HEK293T (cell line): ENCODE measurements at regions not wholly inside any gene's neighbourhood (a gene's known extent, or its start where the extent isn't known, plus 50 kb on each side); places are given as distances from the start of the nearest gene placed in this dataset.

Source experiments
- CTCF ChIA-PET: fragments of 350-600 bp; formaldehyde crosslinking; extraction: SDS; loops from one replicate; lab custom pipeline; 2021; ENCODE audit warnings: antibody characterized with exemption, inconsistent platforms; lab: Yijun Ruan, JAX
- POLR2A ChIA-PET: fragments of 350-600 bp; formaldehyde crosslinking; extraction: SDS; loops from one replicate; lab custom pipeline; 2020; ENCODE audit warnings: antibody characterized with exemption, inconsistent platforms; lab: Yijun Ruan, JAX
- DNase-seq: peaks from one replicate; pipeline ENCODE4 v3.0.0; 2012; ENCODE audit warnings: mixed read lengths; ENCODE audit errors: extremely low spot score
- ARNT ChIP-seq: fragments of 450-650 bp; IDR thresholded peaks from 2 replicates; pipeline ENCODE4 v1.6.1; 2017; ENCODE audit warnings: mild to moderate bottlenecking
- BHLHE40 ChIP-seq: fragments of 450-650 bp; IDR thresholded peaks from 2 replicates; pipeline ENCODE4 v1.6.1; 2016; ENCODE audit warnings: mild to moderate bottlenecking, moderate library complexity, borderline replicate concordance
- CTBP1 ChIP-seq: fragments of 450-650 bp; IDR thresholded peaks from 2 replicates; pipeline ENCODE4 v1.6.1; 2016; ENCODE audit warnings: borderline replicate concordance
- ELF4 ChIP-seq: fragments of 450-650 bp; IDR thresholded peaks from 2 replicates; pipeline ENCODE4 v1.6.1; 2017; ENCODE audit warnings: antibody characterized with exemption
- FOXA1 ChIP-seq: fragments of 450-650 bp; IDR thresholded peaks from 2 replicates; pipeline ENCODE4 v1.6.1; 2016; ENCODE audit warnings: mild to moderate bottlenecking
- FOXK2 ChIP-seq: fragments of 450-650 bp; IDR thresholded peaks from 2 replicates; pipeline ENCODE4 v1.6.1; 2016; ENCODE audit warnings: mild to moderate bottlenecking
- FOXM1 ChIP-seq: fragments of 450-650 bp; IDR thresholded peaks from 2 replicates; pipeline ENCODE4 v1.6.1; 2017; ENCODE audit warnings: mild to moderate bottlenecking, borderline replicate concordance
- HDGF ChIP-seq: fragments of 450-650 bp; IDR thresholded peaks from 2 replicates; pipeline ENCODE4 v1.6.1; 2017; ENCODE audit warnings: antibody characterized with exemption, borderline replicate concordance
- L3MBTL2 ChIP-seq: fragments of 450-650 bp; conservative IDR thresholded peaks from 2 replicates; pipeline ENCODE4 v1.6.1; 2016; ENCODE audit warnings: mild to moderate bottlenecking
- LEF1 ChIP-seq: fragments of 450-650 bp; IDR thresholded peaks from 2 replicates; pipeline ENCODE4 v1.6.1; 2017; ENCODE audit warnings: mild to moderate bottlenecking, borderline replicate concordance
- NFRKB ChIP-seq: fragments of 450-650 bp; IDR thresholded peaks from 2 replicates; pipeline ENCODE4 v1.6.1; 2016; ENCODE audit warnings: mild to moderate bottlenecking, moderate library complexity
- SP1 ChIP-seq: fragments of 450-650 bp; IDR thresholded peaks from 2 replicates; pipeline ENCODE4 v1.6.1; 2017
- SUZ12 ChIP-seq: fragments of 450-650 bp; IDR thresholded peaks from 2 replicates; pipeline ENCODE4 v1.6.1; 2016; ENCODE audit warnings: mild to moderate bottlenecking
- TARDBP ChIP-seq: fragments of 450-650 bp; IDR thresholded peaks from 2 replicates; pipeline ENCODE4 v1.6.1; 2016
- ZNF384 ChIP-seq: fragments of 450-650 bp; IDR thresholded peaks from 2 replicates; pipeline ENCODE4 v1.6.1; 2016
- TF ChIP-seq, protein P1 (sequence below): fragments of 450-650 bp; IDR thresholded peaks from 2 replicates; pipeline ENCODE4 v1.6.1; 2016

GRCh38 chr2:5974477-5974876 lies 282.3 kb downstream of the SOX11 start:
- ChIA-PET CTCF (no interaction called here), POLR2A (no interaction called here)
- DNase-seq = no peak
- TF ChIP-seq CTBP1 = no peak

GRCh38 chr2:5975401-5975800 lies 283.2 kb downstream of the SOX11 start:
- TF ChIP-seq NFRKB = no peak
- no peak for TF ChIP-seq SUZ12
- no peak for TF ChIP-seq LEF1
- TF ChIP-seq BHLHE40 = no peak
- TF ChIP-seq FOXM1 = no peak
- TF ChIP-seq TARDBP = no peak
- no peak for TF ChIP-seq ARNT
- no peak for TF ChIP-seq ZNF384
- no peak for TF ChIP-seq FOXA1
- no peak for TF ChIP-seq CTBP1
- TF ChIP-seq, protein P1, sequence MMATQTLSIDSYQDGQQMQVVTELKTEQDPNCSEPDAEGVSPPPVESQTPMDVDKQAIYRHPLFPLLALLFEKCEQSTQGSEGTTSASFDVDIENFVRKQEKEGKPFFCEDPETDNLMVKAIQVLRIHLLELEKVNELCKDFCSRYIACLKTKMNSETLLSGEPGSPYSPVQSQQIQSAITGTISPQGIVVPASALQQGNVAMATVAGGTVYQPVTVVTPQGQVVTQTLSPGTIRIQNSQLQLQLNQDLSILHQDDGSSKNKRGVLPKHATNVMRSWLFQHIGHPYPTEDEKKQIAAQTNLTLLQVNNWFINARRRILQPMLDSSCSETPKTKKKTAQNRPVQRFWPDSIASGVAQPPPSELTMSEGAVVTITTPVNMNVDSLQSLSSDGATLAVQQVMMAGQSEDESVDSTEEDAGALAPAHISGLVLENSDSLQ = no peak
- TF ChIP-seq SP1 = no peak
- TF ChIP-seq FOXK2 = no peak
- no peak for TF ChIP-seq L3MBTL2
- no peak for TF ChIP-seq HDGF
- TF ChIP-seq ELF4 = no peak

DNA sequence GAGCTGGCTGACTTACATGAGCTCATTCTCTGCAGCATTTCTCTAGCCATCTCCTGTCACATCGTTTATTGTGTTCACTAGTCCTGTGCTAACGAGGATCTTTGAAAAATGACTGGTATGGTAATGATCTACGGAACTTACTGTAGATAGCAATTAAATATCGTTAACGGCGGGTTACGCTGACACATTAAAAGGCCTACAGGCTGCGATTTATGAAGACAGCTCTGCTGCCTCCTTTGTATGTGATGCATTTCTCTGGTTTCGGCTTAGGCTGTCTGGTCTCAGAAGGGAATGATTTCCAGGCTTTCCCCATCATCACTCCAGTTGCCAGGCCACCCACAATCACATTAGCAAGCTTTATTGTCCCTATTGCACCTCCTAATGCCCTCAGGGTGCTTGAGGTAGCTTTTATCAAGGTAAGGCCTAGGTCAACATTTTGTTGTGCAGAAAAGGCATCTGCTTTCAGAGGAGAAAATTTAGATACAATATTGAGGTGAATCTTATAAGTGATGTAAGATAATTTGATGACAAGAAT lies 284.4 kb downstream of the SOX11 start:
- DNase-seq = no peak
- ChIA-PET POLR2A (no interaction called here), CTCF (no interaction called here)
- TF ChIP-seq L3MBTL2 (no peak), SUZ12 (no peak), SP1 (no peak), NFRKB (no peak), LEF1 (no peak), FOXM1 (no peak), ZNF384 (no peak), FOXA1 (no peak), BHLHE40 (no peak), ARNT (no peak)
- TF ChIP-seq, protein P1 = no peak

More at GRCh38 chr2:5975401-5975800, 283.2 kb downstream of the SOX11 start:
- CTCF ChIA-PET = no interaction called here
- POLR2A ChIA-PET = no interaction called here
- DNase-seq = no peak

DNA sequence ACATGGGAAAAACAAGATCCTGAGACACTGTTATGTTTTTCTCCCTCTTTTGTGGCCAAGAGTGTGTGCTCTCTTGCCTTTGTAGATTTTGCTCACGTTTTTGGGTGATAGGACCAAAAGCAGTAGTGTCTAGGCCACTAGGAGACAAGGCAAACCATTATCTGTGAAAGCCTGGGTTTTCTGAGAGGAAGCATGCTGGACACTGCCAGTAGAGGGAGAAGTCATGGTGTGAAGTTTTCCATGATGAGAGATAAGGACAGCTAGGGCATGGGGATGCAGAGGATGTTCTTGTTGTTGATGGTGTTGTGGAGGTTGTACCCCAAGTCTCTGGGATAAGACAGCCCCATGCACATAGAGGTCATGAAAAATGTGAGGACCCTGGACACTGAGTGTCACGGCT lies 285.3 kb downstream of the SOX11 start:
- no peak for TF ChIP-seq BHLHE40
- no peak for TF ChIP-seq LEF1
- TF ChIP-seq CTBP1 = no peak
- TF ChIP-seq FOXM1 = no peak
- no peak for TF ChIP-seq FOXK2
- no peak for TF ChIP-seq SUZ12
- ChIA-PET CTCF (no interaction called here), POLR2A (no interaction called here)
- no peak for DNase-seq

DNA sequence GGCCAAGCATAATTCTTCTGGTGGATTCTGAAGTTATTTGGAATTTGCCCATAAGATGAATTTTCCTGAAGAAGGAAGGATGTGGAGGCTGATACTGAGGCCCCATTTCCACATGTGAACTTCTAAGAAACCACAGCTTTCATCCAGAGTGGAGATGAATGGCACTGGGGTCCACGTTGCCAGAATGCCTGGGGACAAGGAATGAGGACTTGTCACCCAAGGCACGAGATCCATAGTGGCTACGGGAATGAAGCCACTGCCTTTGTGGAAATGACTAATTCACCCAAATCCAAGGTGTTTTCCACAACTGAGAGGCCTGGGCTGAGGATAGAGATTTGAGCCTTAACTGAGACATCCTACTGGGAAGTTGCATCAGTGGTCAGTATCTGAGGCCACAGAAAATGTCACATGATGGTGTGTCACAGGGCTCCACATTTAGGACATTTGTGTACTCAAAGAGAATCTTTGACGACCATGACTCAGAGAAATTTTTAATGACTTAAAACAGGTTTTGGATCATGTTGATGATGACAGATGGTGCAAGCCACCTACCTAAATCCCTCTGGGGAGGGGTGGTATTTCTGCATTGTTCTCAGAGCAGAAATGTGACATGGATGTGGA lies 286.1 kb downstream of the SOX11 start:
- TF ChIP-seq FOXA1 (no peak), HDGF (no peak), L3MBTL2 (no peak), ARNT (no peak), FOXM1 (no peak), CTBP1 (no peak), ELF4 (no peak), ZNF384 (no peak), NFRKB (no peak), SUZ12 (no peak), SP1 (no peak), FOXK2 (no peak), LEF1 (no peak), BHLHE40 (no peak), TARDBP (no peak)
- TF ChIP-seq, protein P1 = no peak

DNA sequence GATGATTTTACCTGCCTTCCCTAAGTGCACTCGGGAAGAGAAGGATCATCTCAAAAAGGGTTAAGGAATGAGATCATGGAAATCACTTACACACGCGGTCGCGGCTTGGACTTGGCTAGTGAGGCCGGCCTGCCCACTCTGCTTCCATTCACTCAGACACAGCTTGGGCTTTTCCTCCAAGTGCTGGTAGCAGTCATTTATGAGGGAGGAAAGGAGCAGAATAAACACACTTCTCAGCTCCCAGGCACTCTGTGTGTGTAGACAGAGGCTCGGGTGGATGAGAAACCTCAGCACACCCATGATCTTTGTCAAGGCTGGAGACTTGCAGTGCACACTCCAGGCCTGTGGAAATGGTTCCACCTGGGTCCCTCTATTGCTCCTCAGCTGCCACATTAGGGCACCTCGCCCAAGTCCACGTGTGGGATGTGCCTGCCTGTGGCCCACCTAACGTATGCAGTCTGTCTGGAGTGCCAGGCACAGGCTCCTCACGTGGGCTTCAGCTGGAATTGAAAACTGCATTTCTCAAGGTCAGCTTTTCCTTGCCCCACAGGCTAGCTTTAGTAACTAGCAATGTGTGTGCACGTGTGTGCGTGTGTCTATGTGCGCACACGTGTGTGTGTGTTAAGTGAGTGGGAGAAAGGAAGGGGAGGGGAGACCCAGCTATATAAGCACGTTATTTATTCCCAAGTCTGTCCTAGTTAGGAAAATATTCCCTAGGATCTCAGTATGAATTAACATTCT lies 288.4 kb downstream of the SOX11 start:
- POLR2A ChIA-PET = no interaction called here
- DNase-seq = no peak
- TF ChIP-seq SUZ12 (no peak), ARNT (no peak), SP1 (no peak), BHLHE40 (no peak), HDGF (no peak), LEF1 (no peak), NFRKB (no peak), FOXM1 (no peak), ELF4 (no peak), FOXA1 (no peak), TARDBP (no peak), L3MBTL2 (no peak), FOXK2 (no peak)
- TF ChIP-seq, protein P1 = no peak
- CTCF ChIA-PET = no interaction called here

More for the DNA sequence above, 286.1 kb downstream of the SOX11 start:
- CTCF ChIA-PET = no interaction called here
- no peak for DNase-seq
- POLR2A ChIA-PET = no interaction called here
